ENCODE measurements at regions not wholly inside any gene's neighbourhood (a gene's known extent, or its start where the extent isn't known, plus 50 kb on each side); places are given as distances from the start of the nearest gene placed in this dataset.

DNA sequence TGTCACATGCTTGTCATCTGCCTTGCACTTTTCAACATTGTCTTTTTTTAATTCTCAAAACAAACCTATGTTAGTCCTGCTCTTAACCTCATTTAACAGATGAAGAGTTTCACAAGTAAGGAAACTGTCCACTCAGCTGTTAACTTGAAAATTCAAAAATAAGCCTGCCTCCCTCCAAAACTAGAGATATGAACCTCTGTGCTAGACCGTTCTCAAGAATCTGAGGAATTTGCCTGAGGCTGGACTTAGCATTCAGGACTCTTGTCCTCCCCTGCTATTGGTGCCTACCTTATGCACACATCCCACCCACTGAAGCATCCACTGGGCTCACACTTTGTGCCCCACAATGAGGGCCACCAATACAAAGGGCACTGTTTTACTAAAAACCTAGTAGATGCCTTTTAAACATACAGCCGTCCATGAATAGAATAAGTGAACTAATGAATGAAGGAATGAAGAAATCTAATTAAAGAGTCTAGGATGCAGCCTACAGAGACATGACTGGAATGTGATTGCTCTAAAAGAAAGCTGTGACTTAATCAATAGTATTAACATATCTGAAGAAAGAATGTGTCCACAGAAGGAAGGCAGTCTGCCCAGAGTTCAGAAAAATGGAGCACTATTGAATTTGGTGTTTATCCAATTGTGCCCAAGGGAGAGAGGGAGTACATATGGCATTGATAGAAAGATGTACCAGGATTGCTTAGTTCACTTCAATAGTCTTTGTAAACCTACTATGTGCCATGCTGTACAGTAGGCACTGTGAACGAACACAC is 238.5 kb downstream of the SPTSSA start:
- FAIRE-seq (no peak), DNase-seq (ENCODE audit: low read depth, low spot score) (no peak)
- intact Hi-C loops (cut with micrococcal nuclease) (no loop called here), dilution Hi-C loops (cut with MboI; ENCODE audit: extremely low pct_ligation_motif_present, low sequenced_read_pairs) (no loop called here)
- no peaks in the 10 kb centered on the region for H3K4me1 ChIP-seq (ENCODE audit: control insufficient read depth, extremely low read depth, insufficient read depth, low read length)
- H3K79me2 ChIP-seq (ENCODE audit: control insufficient read depth, insufficient read depth, low read length): no peaks in the 10 kb centered on the region
- BruUV-seq (replicated peaks): no TSS peak
- no peak overlapping the region for H3K27ac ChIP-seq (ENCODE audit: insufficient read depth, low read depth, low read length)
- H3K9ac ChIP-seq (replicated peaks; ENCODE audit: extremely low read depth, insufficient read depth, low read length): no peak overlapping the region
- H2AFZ ChIP-seq (ENCODE audit: low read depth, low read length): no peak overlapping the region
- H3K9me1 ChIP-seq (replicated peaks; ENCODE audit: control insufficient read depth, extremely low read depth, insufficient read depth, low read length): no peaks in the 10 kb centered on the region
- POLR2A ChIA-PET: no interaction called here
- CTCF ChIA-PET: interaction anchor here (2.9 to 3.4 kb wide), 2 partner anchors 375 to 383 kb away, joined by 13 to 16 read pairs; no protein-coding TSS in a partner anchor
- H3K4me3 ChIP-seq (replicated peaks in 1 of 3; ENCODE audit: insufficient read depth in 1 of 3, low read depth in 1 of 3, low read length in 3 of 3): no peak overlapping the region
- H3K27me3 ChIP-seq (ENCODE audit: control insufficient read depth in 2 of 2, insufficient read depth in 2 of 2, low read length in 2 of 2): peaks cover 3 to 4% of the 10 kb centered on the region in 2 experiments
- no peaks in the 10 kb centered on the region for H4K20me1 ChIP-seq (replicated peaks; ENCODE audit: control insufficient read depth, extremely low read depth, insufficient read depth, low read length)
- no peaks in the 10 kb centered on the region for H3K9me3 ChIP-seq (replicated peaks; ENCODE audit: control insufficient read depth, insufficient read depth, low read length)
- TF ChIP-seq MYC (IDR thresholded peaks at IDR 0.05; ENCODE audit: low read depth, low read length) (no peak), POLR2A (IDR thresholded peaks at IDR 0.05; ENCODE audit: low read depth, low read length) (no peak), JUN (IDR thresholded peaks at IDR 0.05; ENCODE audit: borderline replicate concordance, insufficient read depth, insufficient read length, low read depth) (no peak), POLR2AphosphoS5 (IDR thresholded peaks at IDR 0.05; ENCODE audit: insufficient read depth, low read depth, low read length) (no peak), GATA2 (IDR thresholded peaks at IDR 0.05; ENCODE audit: insufficient read depth, insufficient read length, low read depth, low read length) (no peak)
- TF ChIP-seq, protein P1, sequence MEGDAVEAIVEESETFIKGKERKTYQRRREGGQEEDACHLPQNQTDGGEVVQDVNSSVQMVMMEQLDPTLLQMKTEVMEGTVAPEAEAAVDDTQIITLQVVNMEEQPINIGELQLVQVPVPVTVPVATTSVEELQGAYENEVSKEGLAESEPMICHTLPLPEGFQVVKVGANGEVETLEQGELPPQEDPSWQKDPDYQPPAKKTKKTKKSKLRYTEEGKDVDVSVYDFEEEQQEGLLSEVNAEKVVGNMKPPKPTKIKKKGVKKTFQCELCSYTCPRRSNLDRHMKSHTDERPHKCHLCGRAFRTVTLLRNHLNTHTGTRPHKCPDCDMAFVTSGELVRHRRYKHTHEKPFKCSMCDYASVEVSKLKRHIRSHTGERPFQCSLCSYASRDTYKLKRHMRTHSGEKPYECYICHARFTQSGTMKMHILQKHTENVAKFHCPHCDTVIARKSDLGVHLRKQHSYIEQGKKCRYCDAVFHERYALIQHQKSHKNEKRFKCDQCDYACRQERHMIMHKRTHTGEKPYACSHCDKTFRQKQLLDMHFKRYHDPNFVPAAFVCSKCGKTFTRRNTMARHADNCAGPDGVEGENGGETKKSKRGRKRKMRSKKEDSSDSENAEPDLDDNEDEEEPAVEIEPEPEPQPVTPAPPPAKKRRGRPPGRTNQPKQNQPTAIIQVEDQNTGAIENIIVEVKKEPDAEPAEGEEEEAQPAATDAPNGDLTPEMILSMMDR (IDR thresholded peaks at IDR 0.05; ENCODE audit: extremely low read depth in 1 of 2, insufficient read depth in 1 of 2, low read depth in 1 of 2, low read length in 2 of 2): no peak
- no peaks in the 10 kb centered on the region for H3K36me3 ChIP-seq (ENCODE audit: control insufficient read depth in 2 of 2, extremely low read depth in 1 of 2, insufficient read depth in 2 of 2, low read length in 2 of 2)
- H3K4me2 ChIP-seq (ENCODE audit: insufficient read depth, low read length): no peak overlapping the region

Data from endothelial cell of umbilical vein (primary cell).